Liver (tissue), 8 donors: ENCODE measurements at regions not wholly inside any gene's neighbourhood (a gene's known extent, or its start where the extent isn't known, plus 50 kb on each side); places are given as distances from the start of the nearest gene placed in this dataset.

Experiments
- DNase-seq: peaks from one replicate; pipeline ENCODE4 v3.0.0-alpha.2; 2017; ENCODE audit warnings: low spot score
- H3K27ac ChIP-seq, 2 donors: one replicate each; pipeline ENCODE4 v1.7.0; 2013; ENCODE audit warnings: inconsistent platforms in 2 of 2, low read length in 2 of 2, control low read depth in 1 of 2, low read depth in 1 of 2, mild to moderate bottlenecking in 1 of 2
- H3K27me3 ChIP-seq, 4 donors: one replicate each; pipeline versions ENCODE4 v1.6.1 to v1.7.0; 2013; ENCODE audit warnings: low read length in 3 of 4, inconsistent platforms in 1 of 4, mild to moderate bottlenecking in 1 of 4, moderate library complexity in 1 of 4; ENCODE audit not compliant: control insufficient read depth in 4 of 4, insufficient read depth in 4 of 4
- H3K36me3 ChIP-seq, 4 donors: one replicate each; pipeline versions ENCODE4 v1.6.1 to v1.7.0; 2013; ENCODE audit warnings: low read length in 3 of 4, mild to moderate bottlenecking in 3 of 4, low read depth in 1 of 4, moderate library complexity in 1 of 4; ENCODE audit not compliant: control insufficient read depth in 4 of 4, insufficient read depth in 3 of 4
- H3K4me1 ChIP-seq, 4 donors: one replicate each; pipeline versions ENCODE4 v1.6.1 to v1.7.0; 2013; ENCODE audit warnings: low read length in 3 of 4, mild to moderate bottlenecking in 3 of 4, moderate library complexity in 1 of 4; ENCODE audit not compliant: control insufficient read depth in 4 of 4, insufficient read depth in 4 of 4
- H3K4me3 ChIP-seq, 3 donors: one replicate each; pipeline versions ENCODE4 v1.6.1 to v1.7.0; 2013; ENCODE audit warnings: low read length in 3 of 3, control low read depth in 1 of 3, low read depth in 1 of 3, mild to moderate bottlenecking in 1 of 3
- H3K9ac ChIP-seq, 2 donors: one replicate each; pipeline ENCODE4 v1.7.0; 2013; ENCODE audit warnings: low read length in 2 of 2, mild to moderate bottlenecking in 2 of 2, moderate library complexity in 2 of 2, control low read depth in 1 of 2, low read depth in 1 of 2
- H3K9me3 ChIP-seq, 4 donors: one replicate each; pipeline versions ENCODE4 v1.6.1 to v1.7.0; 2013; ENCODE audit warnings: low read length in 3 of 4; ENCODE audit not compliant: control insufficient read depth in 4 of 4
- ATF3 ChIP-seq: IDR thresholded peaks from 2 replicates; pipeline ENCODE4 v1.6.1; 2016; ENCODE audit warnings: antibody characterized with exemption
- CTCF ChIP-seq: fragments of 150-350 bp; IDR thresholded peaks from 2 replicates; pipeline ENCODE4 v1.5.1; 2017; ENCODE audit warnings: improper control_type of control experiment, low read depth, low read length; ENCODE audit not compliant: missing input control
- EGR1 ChIP-seq, 2 donors: IDR thresholded peaks; 2 replicates each; pipeline ENCODE4 v1.6.1; 2016 to 2018; ENCODE audit warnings: antibody characterized with exemption in 2 of 2, low read depth in 2 of 2
- FOXA1 ChIP-seq: IDR thresholded peaks from 2 replicates; pipeline ENCODE4 v1.6.1; 2016; ENCODE audit warnings: antibody characterized with exemption
- FOXA2 ChIP-seq: IDR thresholded peaks from 2 replicates; pipeline ENCODE4 v1.6.1; 2016; ENCODE audit warnings: antibody characterized with exemption
- HNF4A ChIP-seq, 2 donors: conservative IDR thresholded peaks; 2 replicates each; pipeline ENCODE4 v1.6.1; 2016; ENCODE audit warnings: antibody characterized with exemption in 2 of 2, mild to moderate bottlenecking in 2 of 2
- HNF4G ChIP-seq: IDR thresholded peaks from 2 replicates; pipeline ENCODE4 v1.6.1; 2016; ENCODE audit warnings: antibody characterized with exemption
- JUND ChIP-seq, 2 donors: IDR thresholded peaks; 2 replicates each; pipeline ENCODE4 v1.6.1; 2016; ENCODE audit warnings: antibody characterized with exemption in 2 of 2
- MAX ChIP-seq: IDR thresholded peaks from 2 replicates; pipeline ENCODE4 v1.6.1; 2016; ENCODE audit warnings: antibody characterized with exemption
- NR2F2 ChIP-seq: IDR thresholded peaks from 2 replicates; pipeline ENCODE4 v1.6.1; 2016; ENCODE audit warnings: antibody characterized with exemption
- RAD21 ChIP-seq, 2 donors: IDR thresholded peaks; 2 replicates each; pipeline ENCODE4 v1.6.1; 2016; ENCODE audit warnings: antibody characterized with exemption in 2 of 2, mild to moderate bottlenecking in 2 of 2
- REST ChIP-seq: IDR thresholded peaks from 2 replicates; pipeline ENCODE4 v1.6.1; 2016; ENCODE audit warnings: antibody characterized with exemption, mild to moderate bottlenecking
- RXRA ChIP-seq, 2 donors: IDR thresholded peaks; 2 replicates each; pipeline ENCODE4 v1.6.1; 2017 to 2018; ENCODE audit warnings: antibody characterized with exemption in 2 of 2, mild to moderate bottlenecking in 1 of 2
- SP1 ChIP-seq: IDR thresholded peaks from 2 replicates; pipeline ENCODE4 v1.6.1; 2018; ENCODE audit warnings: antibody characterized with exemption, mild to moderate bottlenecking
- TAF1 ChIP-seq: conservative IDR thresholded peaks from 2 replicates; pipeline ENCODE4 v1.6.1; 2016; ENCODE audit warnings: antibody characterized with exemption, mild to moderate bottlenecking
- YY1 ChIP-seq: IDR thresholded peaks from 2 replicates; pipeline ENCODE4 v1.6.1; 2016; ENCODE audit warnings: antibody characterized with exemption, mild to moderate bottlenecking
- ZBTB33 ChIP-seq: IDR thresholded peaks from 2 replicates; pipeline ENCODE4 v1.6.1; 2016; ENCODE audit warnings: antibody characterized with exemption
- WGBS: extraction: QIAGEN DNeasy Blood & Tissue Kit; methylation state at CpG from one replicate; pipeline ENCODE4 v1.1.7; 2013; 5-methylcytosine and 5-hydroxymethylcytosine counted together
- donor health status: healthy.
- donor health status: healthy.
- donor health status: healthy.
- donor health status: healthy.
- donor health status: healthy.

GRCh38 chr4:58541926-58542325, 1431.7 kb upstream of the IGFBP7 start:
- H3K9me3 ChIP-seq, result no peaks in the 10 kb centered on the region
- no peak overlapping the region for H3K4me3 ChIP-seq
- no peaks in the 10 kb centered on the region for H3K36me3 ChIP-seq
- no peak for DNase-seq
- peaks cover 0 to 4% (median 0%) of the 10 kb centered on the region in 4 donors for H3K27me3 ChIP-seq
- 66% methylated on average over 1 of the region's 1 CpG for WGBS
- TF ChIP-seq JUND (IDR thresholded peaks at IDR 0.05) (no peak), NR2F2 (no peak), RXRA (IDR thresholded peaks at IDR 0.05) (no peak), ZBTB33 (no peak), CTCF (no peak), HNF4A (conservative IDR thresholded peaks at IDR 0.05) (no peak), ATF3 (no peak), FOXA2 (no peak), MAX (no peak), FOXA1 (no peak), YY1 (no peak), TAF1 (no peak), SP1 (no peak), RAD21 (IDR thresholded peaks at IDR 0.05) (no peak), HNF4G (no peak), REST (no peak), EGR1 (IDR thresholded peaks at IDR 0.05; ENCODE audit: low read depth in 2 of 2) (no peak)
- H3K9ac ChIP-seq, result no peak overlapping the region
- no peak overlapping the region for H3K27ac ChIP-seq
- H3K4me1 ChIP-seq, result no peaks in the 10 kb centered on the region
